SK-N-SH (cell line): ENCODE measurements at regions not wholly inside any gene's neighbourhood (a gene's known extent, or its start where the extent isn't known, plus 50 kb on each side); places are given as distances from the start of the nearest gene placed in this dataset.

Experiments used
- CTCF ChIA-PET: fragments of 300-600, 350-600 bp; formaldehyde crosslinking; extraction: SDS; loops from one replicate; lab custom pipeline; 2021; lab: Yijun Ruan, JAX
- POLR2A ChIA-PET: fragments of 350-600 bp; sonication (Branson Sonifier 250); formaldehyde crosslinking; extraction: SDS; loops from one replicate; lab custom pipeline; 2020; ENCODE audit warnings: antibody characterized with exemption, inconsistent platforms; lab: Yijun Ruan, JAX
- DNase-seq: peaks from one replicate; pipeline ENCODE4 v3.0.0; 2012
- H2AFZ ChIP-seq: fragments of 200-600 bp; sonication (generic); 2 replicates; pipeline ENCODE4 v1.8.1; 2016; ENCODE audit warnings: antibody characterized with exemption, mild to moderate bottlenecking, low read depth
- H3F3A ChIP-seq: fragments of 200-600 bp; sonication (generic); replicated peaks from 2 replicates; pipeline ENCODE3; 2016; ENCODE audit warnings: antibody characterized with exemption, mild to moderate bottlenecking; ENCODE audit not compliant: insufficient read depth
- H3K27ac ChIP-seq, 2 experiments: fragments of 200-500 bp in 1 of 2; fragments of 200-600 bp in 1 of 2; sonication (Bioruptor generic) in 1 of 2; sonication (generic), shearing (Covaris generic) in 1 of 2; 2 replicates each; pipeline versions ENCODE4 v1.5.1 to v1.6.1; 2014 to 2016; ENCODE audit warnings: low read depth in 2 of 2, inconsistent platforms in 1 of 2, low read length in 1 of 2, mild to moderate bottlenecking in 1 of 2, mixed read lengths in 1 of 2
- H3K27me3 ChIP-seq: fragments of 200-600 bp; sonication (generic), shearing (Covaris generic); 2 replicates; pipeline ENCODE4 v1.6.1; 2016; ENCODE audit warnings: mixed run types; ENCODE audit not compliant: insufficient read depth
- H3K36me3 ChIP-seq, 2 experiments: fragments of 200-500 bp in 1 of 2; fragments of 200-600 bp in 1 of 2; sonication (Bioruptor generic) in 1 of 2; sonication (generic) in 1 of 2; replicated peaks in 1 of 2; 2 replicates each; pipeline versions ENCODE3 to v1.5.1; 2014 to 2016; ENCODE audit warnings: low read length in 1 of 2, mild to moderate bottlenecking in 1 of 2; ENCODE audit not compliant: insufficient read depth in 2 of 2, control insufficient read depth in 1 of 2
- H3K4me1 ChIP-seq, 2 experiments: fragments of 200-500 bp in 1 of 2; fragments of 200-600 bp in 1 of 2; sonication (Bioruptor generic) in 1 of 2; sonication (generic), shearing (Covaris generic) in 1 of 2; 2 replicates each; pipeline versions ENCODE4 v1.5.1 to v1.6.1; 2014 to 2016; ENCODE audit warnings: low read depth in 1 of 2, low read length in 1 of 2, mixed run types in 1 of 2; ENCODE audit not compliant: insufficient read depth in 2 of 2, control insufficient read depth in 1 of 2
- H3K4me2 ChIP-seq: fragments of 200-600 bp; sonication (generic), shearing (Covaris generic); 2 replicates; pipeline ENCODE4 v1.6.1; 2017; ENCODE audit warnings: mixed run types
- H3K4me3 ChIP-seq, 2 experiments: fragments of 200-500 bp in 1 of 2; fragments of 200-600 bp in 1 of 2; sonication (Bioruptor generic) in 1 of 2; sonication (generic), shearing (Covaris generic) in 1 of 2; 2 replicates each; pipeline versions ENCODE4 v1.5.1 to v1.8.1; 2014 to 2016; ENCODE audit warnings: low read depth in 2 of 2, inconsistent platforms in 1 of 2, low read length in 1 of 2, mild to moderate bottlenecking in 1 of 2, mixed read lengths in 1 of 2, moderate library complexity in 1 of 2
- H3K79me2 ChIP-seq: fragments of 200-600 bp; sonication (generic); 2 replicates; pipeline ENCODE4 v1.8.1; 2017; ENCODE audit warnings: mild to moderate bottlenecking; ENCODE audit not compliant: insufficient read depth
- H3K9ac ChIP-seq: fragments of 200-600 bp; sonication (generic); 2 replicates; pipeline ENCODE4 v1.6.1; 2017; ENCODE audit warnings: mixed run types
- H3K9me2 ChIP-seq: fragments of 200-600 bp; sonication (generic); 2 replicates; pipeline ENCODE4 v1.6.1; 2017; ENCODE audit warnings: mixed run types
- H3K9me3 ChIP-seq: fragments of 200-600 bp; sonication (generic); 2 replicates; pipeline ENCODE4 v1.6.1; 2017; ENCODE audit warnings: mixed run types, mild to moderate bottlenecking, moderate library complexity
- H4K20me1 ChIP-seq: fragments of 200-600 bp; sonication (generic); 2 replicates; pipeline ENCODE4 v1.6.1; 2017; ENCODE audit warnings: mild to moderate bottlenecking, mixed run types; ENCODE audit not compliant: insufficient read depth
- CHD2 ChIP-seq: fragments of 150-350 bp; IDR thresholded peaks from 2 replicates; pipeline ENCODE4 v1.6.1; 2018; ENCODE audit warnings: low read length; ENCODE audit not compliant: partially characterized antibody
- CTCF ChIP-seq: fragments of 200-600 bp; sonication (generic); IDR thresholded peaks from 2 replicates; pipeline ENCODE4 v1.6.1; 2017; ENCODE audit warnings: antibody characterized with exemption, mild to moderate bottlenecking, moderate library complexity
- ELF1 ChIP-seq: IDR thresholded peaks from 2 replicates; pipeline ENCODE4 v1.4.0; 2012
- EP300 ChIP-seq, 2 experiments: IDR thresholded peaks; 2 replicates each; pipeline versions ENCODE4 v1.4.0 to v1.6.1; 2012; ENCODE audit warnings: borderline replicate concordance in 1 of 2, low read depth in 1 of 2, low read length in 1 of 2
- EZH2phosphoT487 ChIP-seq: fragments of 200-600 bp; sonication (generic); IDR thresholded peaks from 2 replicates; pipeline ENCODE4 v1.6.1; 2017; ENCODE audit warnings: low read depth, mixed run types, mild to moderate bottlenecking, antibody characterized with exemption, moderate library complexity, borderline replicate concordance
- FOXM1 ChIP-seq: IDR thresholded peaks from 2 replicates; pipeline ENCODE4 v1.4.0; 2012; ENCODE audit warnings: low read depth, mild to moderate bottlenecking
- JUND ChIP-seq: IDR thresholded peaks from 2 replicates; pipeline ENCODE4 v1.4.0; 2012
- NFIC ChIP-seq: IDR thresholded peaks from 2 replicates; pipeline ENCODE4 v1.4.0; 2012; ENCODE audit warnings: borderline replicate concordance
- NRF1 ChIP-seq: IDR thresholded peaks from 2 replicates; pipeline ENCODE4 v1.6.1; 2012; ENCODE audit warnings: low read depth, mild to moderate bottlenecking, low read length
- PBX3 ChIP-seq: IDR thresholded peaks from 2 replicates; pipeline ENCODE4; 2012
- POLR2AphosphoS5 ChIP-seq: IDR thresholded peaks from 2 replicates; pipeline ENCODE4 v1.6.1; 2012; ENCODE audit warnings: low read depth, low read length
- RAD21 ChIP-seq: IDR thresholded peaks from 2 replicates; pipeline ENCODE4 v1.6.1; 2012; ENCODE audit warnings: mild to moderate bottlenecking, low read length
- TAF1 ChIP-seq: IDR thresholded peaks from 2 replicates; pipeline ENCODE4 v1.6.1; 2012; ENCODE audit warnings: low read depth, mild to moderate bottlenecking, low read length, moderate library complexity, borderline replicate concordance
- TCF12 ChIP-seq: IDR thresholded peaks from 2 replicates; pipeline ENCODE4 v1.4.0; 2012
- TEAD4 ChIP-seq: IDR thresholded peaks from 2 replicates; pipeline ENCODE4 v1.4.0; 2012; ENCODE audit warnings: mild to moderate bottlenecking, borderline replicate concordance; ENCODE audit not compliant: insufficient read depth
- WGBS: methylation state at CpG from one replicate; pipeline ENCODE4 v1.1.6; 2017; ENCODE audit warnings: low lambda C conversion rate; 5-methylcytosine and 5-hydroxymethylcytosine counted together

GRCh38 chr12:24707334-24707733 is 241.6 kb downstream of the BCAT1 start:
- 85% methylated on average over 1 of the region's 1 CpG for WGBS
- H4K20me1 ChIP-seq: no peaks in the 10 kb centered on the region
- CTCF ChIA-PET: no interaction called here
- no peak for DNase-seq
- no peaks in the 10 kb centered on the region for H3K36me3 ChIP-seq
- no peaks in the 10 kb centered on the region for H3F3A ChIP-seq
- POLR2A ChIA-PET: no interaction called here
- TF ChIP-seq POLR2AphosphoS5 (no peak), ELF1 (no peak), TCF12 (no peak), TEAD4 (no peak), RAD21 (no peak), TAF1 (no peak), NRF1 (no peak), EZH2phosphoT487 (no peak), PBX3 (no peak), FOXM1 (no peak), CHD2 (no peak), CTCF (no peak)
- H3K9me2 ChIP-seq: no peaks in the 10 kb centered on the region
- H3K79me2 ChIP-seq: no peaks in the 10 kb centered on the region
- no peak overlapping the region for H2AFZ ChIP-seq
- H3K4me2 ChIP-seq: no peak overlapping the region
- H3K4me3 ChIP-seq: no peak overlapping the region
- H3K9me3 ChIP-seq: no peaks in the 10 kb centered on the region
- H3K27ac ChIP-seq: no peak overlapping the region
- peaks cover 0 to 6% of the 10 kb centered on the region in 2 experiments; a peak in 2 of 4 replicates for H3K4me1 ChIP-seq
- no peaks in the 10 kb centered on the region for H3K27me3 ChIP-seq
- no peak overlapping the region for H3K9ac ChIP-seq

- DNase-seq: no peak
- Histone ChIP-seq H3K79me2 (no peaks in the 10 kb centered on the region), H3K4me2 (no peak overlapping the region), H3K4me3 (no peak overlapping the region), H3K27me3 (no peaks in the 10 kb centered on the region), H4K20me1 (no peaks in the 10 kb centered on the region), H3K9ac (no peak overlapping the region), H2AFZ (0 out of 2 replicates have a peak overlapping the region, but pooled peaks have one; percentile 46), H3K9me3 (no peaks in the 10 kb centered on the region), H3K9me2 (no peaks in the 10 kb centered on the region), H3K27ac (peak overlapping the region in 1 of 2 experiments; percentile 64; a peak in 1 of 4 replicates), H3F3A (no peaks in the 10 kb centered on the region), H3K4me1 (peaks cover 0 to 6% of the 10 kb centered on the region in 2 experiments; a peak in 2 of 4 replicates), H3K36me3 (no peaks in the 10 kb centered on the region)
- ChIA-PET CTCF (interaction anchor here (1.6 kb wide), 1 partner anchor 10 kb away, joined by 5 read pairs; no protein-coding TSS in a partner anchor), POLR2A (no interaction called here)
- TF ChIP-seq NFIC (no peak), TCF12 (no peak), JUND (no peak), EP300 (IDR thresholded peaks at IDR 0.05; ENCODE audit: borderline replicate concordance in 1 of 2, low read depth in 1 of 2, low read length in 1 of 2) (no peak)
- 54% methylated on average over 4 of the region's 4 CpGs for WGBS
Measured at GRCh38 chr12:24705741-24706358, 243.1 kb downstream of the BCAT1 start.
